WERI-Rb-1 (cell line): ENCODE measurements at regions not wholly inside any gene's neighbourhood (a gene's known extent, or its start where the extent isn't known, plus 50 kb on each side); places are given as distances from the start of the nearest gene placed in this dataset.

ENCODE experiments used
- DNase-seq: peaks from one replicate; pipeline ENCODE4 v3.0.0-alpha.2; 2020
- H3K27ac ChIP-seq: fragments of 250-450 bp; sonication (Bioruptor Pico); 2 replicates; pipeline ENCODE4 v1.5.1; 2020; ENCODE audit warnings: mild to moderate bottlenecking, moderate library complexity
- H3K27me3 ChIP-seq: fragments of 250-450 bp; sonication (Bioruptor Pico); 2 replicates; pipeline ENCODE4 v1.5.1; 2021; ENCODE audit warnings: mild to moderate bottlenecking, low read depth, moderate library complexity; ENCODE audit not compliant: insufficient read depth, severe bottlenecking
- H3K36me3 ChIP-seq: fragments of 250-450 bp; sonication (Bioruptor Pico); 2 replicates; pipeline ENCODE4 v1.5.1; 2020; ENCODE audit warnings: mild to moderate bottlenecking, moderate library complexity
- H3K4me3 ChIP-seq: 2 replicates; pipeline ENCODE4 v1.5.1; 2011; ENCODE audit warnings: low read depth, mild to moderate bottlenecking, control low read depth, low read length
- H3K9me3 ChIP-seq: fragments of 250-450 bp; sonication (Bioruptor Pico); 2 replicates; pipeline ENCODE4 v1.5.1; 2021; ENCODE audit warnings: mild to moderate bottlenecking, moderate library complexity; ENCODE audit not compliant: severe bottlenecking
- CTCF ChIP-seq: IDR thresholded peaks from 2 replicates; pipeline ENCODE4 v1.5.1; 2011; ENCODE audit warnings: low read depth, mild to moderate bottlenecking, control low read depth, inconsistent platforms, low read length

GRCh38 chr4:134727696-134728095, 526.1 kb upstream of the PABPC4L start:
- no peak overlapping the region for H3K27ac ChIP-seq
- TF ChIP-seq CTCF = no peak
- DNase-seq = no peak
- no peak overlapping the region for H3K4me3 ChIP-seq
- H3K27me3 ChIP-seq = no peaks in the 10 kb centered on the region
- H3K36me3 ChIP-seq = no peaks in the 10 kb centered on the region
- no peaks in the 10 kb centered on the region for H3K9me3 ChIP-seq

GRCh38 chr4:134722306-134722705, 520.7 kb upstream of the PABPC4L start:
- Histone ChIP-seq H3K27me3 (no peaks in the 10 kb centered on the region), H3K9me3 (no peaks in the 10 kb centered on the region), H3K36me3 (no peaks in the 10 kb centered on the region), H3K27ac (no peak overlapping the region), H3K4me3 (no peak overlapping the region)
- DNase-seq = no peak
- no peak for TF ChIP-seq CTCF

- no peaks in the 10 kb centered on the region for H3K27me3 ChIP-seq
- TF ChIP-seq CTCF = no peak
- DNase-seq = no peak
- no peak overlapping the region for H3K4me3 ChIP-seq
- H3K27ac ChIP-seq = no peak overlapping the region
- H3K36me3 ChIP-seq = no peaks in the 10 kb centered on the region
- no peaks in the 10 kb centered on the region for H3K9me3 ChIP-seq
Observed at GRCh38 chr4:134720030-134720429, 518.4 kb upstream of the PABPC4L start.

- Histone ChIP-seq H3K36me3 (no peaks in the 10 kb centered on the region), H3K9me3 (no peaks in the 10 kb centered on the region), H3K4me3 (no peak overlapping the region), H3K27me3 (no peaks in the 10 kb centered on the region), H3K27ac (no peak overlapping the region)
- DNase-seq = no peak
- TF ChIP-seq CTCF = no peak
Observed at GRCh38 chr4:134708616-134709015, 507.0 kb upstream of the PABPC4L start.

GRCh38 chr4:134708026-134708425, 506.4 kb upstream of the PABPC4L start:
- no peak overlapping the region for H3K4me3 ChIP-seq

More at GRCh38 chr4:134708026-134708425, 506.4 kb upstream of the PABPC4L start:
- no peak for DNase-seq
- H3K36me3 ChIP-seq = no peaks in the 10 kb centered on the region
- no peak overlapping the region for H3K27ac ChIP-seq
- no peaks in the 10 kb centered on the region for H3K9me3 ChIP-seq
- TF ChIP-seq CTCF = no peak
- H3K27me3 ChIP-seq = no peaks in the 10 kb centered on the region
